ENCODE measurements at regions not wholly inside any gene's neighbourhood (a gene's known extent, or its start where the extent isn't known, plus 50 kb on each side); places are given as distances from the start of the nearest gene placed in this dataset.

DNA sequence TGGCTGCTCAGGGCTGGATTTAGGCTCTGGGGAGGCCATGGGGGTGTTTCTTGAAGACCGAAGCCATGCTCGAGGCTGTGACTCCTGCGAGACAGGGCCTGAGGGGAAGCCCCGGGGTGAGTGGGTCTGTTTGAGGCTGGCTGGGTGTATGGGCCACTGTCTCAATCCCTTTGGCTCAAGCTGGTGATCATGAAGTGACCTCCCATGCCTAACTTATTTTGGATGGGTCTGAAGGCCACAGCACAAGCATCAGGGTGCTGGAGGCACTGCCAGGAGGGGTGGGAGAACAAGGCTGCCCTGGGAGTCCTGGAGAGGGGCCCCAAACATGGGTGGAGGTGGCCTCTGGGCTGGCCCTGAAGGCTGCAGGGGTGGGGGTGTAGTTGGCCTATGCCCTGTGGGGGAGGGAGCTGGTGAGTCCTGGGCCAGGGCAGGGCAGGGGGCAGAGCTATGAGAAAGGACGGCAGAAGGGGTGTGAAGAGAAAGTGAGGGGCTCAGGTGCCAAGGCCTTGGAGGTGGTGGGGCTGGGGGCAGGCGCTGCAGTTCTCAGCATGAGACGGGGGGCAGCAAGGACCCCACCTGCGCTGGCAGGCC lies 100.9 kb downstream of the KIF26A start:
- intact Hi-C loops (cut with micrococcal nuclease): no loop called here
- Mint-ChIP-seq H3K36me3 (peaks cover 0 to 18% (median 11%) of the 10 kb centered on the region in 5 donors), H3K9me3 (peaks cover 0 to 35% (median 20%) of the 10 kb centered on the region in 11 donors), H3K27me3 (peaks cover 0 to 20% (median 10%) of the 10 kb centered on the region in 5 donors), H3K27ac (no peak overlapping the region), H3K4me1 (peaks cover 0 to 4% (median 0%) of the 10 kb centered on the region in 7 donors), H3K4me3 (no peak overlapping the region)
- Histone ChIP-seq H3K9me3 (ENCODE audit: control insufficient read depth in 2 of 3, low read length in 3 of 3) (peaks cover 0 to 11% (median 3%) of the 10 kb centered on the region in 3 experiments), H3K4me1 (ENCODE audit: control insufficient read depth in 2 of 2, insufficient read depth in 2 of 2, low read length in 2 of 2) (no peaks in the 10 kb centered on the region), H3K4me3 (ENCODE audit: low read length) (no peak overlapping the region), H3K27ac (ENCODE audit: low read depth, low read length) (no peak overlapping the region), H3K27me3 (ENCODE audit: control insufficient read depth in 2 of 2, insufficient read depth in 2 of 2, low read length in 2 of 2) (no peaks in the 10 kb centered on the region), H3K36me3 (ENCODE audit: control insufficient read depth in 2 of 3, insufficient read depth in 3 of 3, low read length in 3 of 3) (no peaks in the 10 kb centered on the region)
- ChIA-PET POLR2A (no interaction called here), CTCF (no interaction called here)
- no peak for DNase-seq
- no peak for ATAC-seq

DNA sequence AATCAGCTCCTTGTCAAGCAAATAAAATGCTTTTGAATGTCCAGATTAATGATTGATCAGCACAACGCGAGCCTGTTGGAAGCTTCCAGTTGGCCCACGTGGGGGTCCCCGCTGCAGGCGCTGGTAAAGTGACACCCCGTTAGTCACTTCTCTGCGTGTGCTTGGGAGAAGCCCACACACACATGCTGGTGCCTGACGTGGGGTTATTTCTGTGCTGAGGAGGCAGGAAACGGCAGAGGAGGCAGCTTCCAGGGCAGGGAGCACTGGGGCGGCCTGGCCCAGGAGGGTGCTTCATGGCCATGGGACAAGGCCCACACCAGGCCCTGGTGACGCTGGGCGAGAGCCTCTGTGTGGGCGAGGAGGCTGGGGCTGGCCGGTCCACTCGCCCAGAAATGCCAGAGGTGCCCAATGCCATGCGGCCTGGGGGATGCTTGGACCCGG lies 101.5 kb downstream of the KIF26A start:
- intact Hi-C loops (cut with micrococcal nuclease): no loop called here
- no peak overlapping the region for H3K4me3 Mint-ChIP-seq
- H3K27me3 Mint-ChIP-seq: peaks cover 0 to 20% (median 10%) of the 10 kb centered on the region in 5 donors
- DNase-seq (peak in 1 of 9 donors; percentile 2), ATAC-seq (no peak)
- no peak overlapping the region for H3K27ac Mint-ChIP-seq
- Histone ChIP-seq H3K4me1 (ENCODE audit: control insufficient read depth in 2 of 2, insufficient read depth in 2 of 2, low read length in 2 of 2) (no peaks in the 10 kb centered on the region), H3K9me3 (ENCODE audit: control insufficient read depth in 2 of 3, low read length in 3 of 3) (peaks cover 0 to 12% (median 0%) of the 10 kb centered on the region in 3 experiments), H3K4me3 (ENCODE audit: low read length) (no peak overlapping the region), H3K36me3 (ENCODE audit: control insufficient read depth in 2 of 3, insufficient read depth in 3 of 3, low read length in 3 of 3) (no peaks in the 10 kb centered on the region), H3K27ac (ENCODE audit: low read depth, low read length) (no peak overlapping the region), H3K27me3 (ENCODE audit: control insufficient read depth in 2 of 2, insufficient read depth in 2 of 2, low read length in 2 of 2) (no peaks in the 10 kb centered on the region)
- H3K9me3 Mint-ChIP-seq: peaks cover 0 to 32% (median 18%) of the 10 kb centered on the region in 11 donors
- peaks cover 0 to 4% (median 0%) of the 10 kb centered on the region in 7 donors for H3K4me1 Mint-ChIP-seq
- peaks cover 0 to 18% (median 11%) of the 10 kb centered on the region in 5 donors for H3K36me3 Mint-ChIP-seq
- CTCF ChIA-PET: no interaction called here
- POLR2A ChIA-PET: no interaction called here

DNA sequence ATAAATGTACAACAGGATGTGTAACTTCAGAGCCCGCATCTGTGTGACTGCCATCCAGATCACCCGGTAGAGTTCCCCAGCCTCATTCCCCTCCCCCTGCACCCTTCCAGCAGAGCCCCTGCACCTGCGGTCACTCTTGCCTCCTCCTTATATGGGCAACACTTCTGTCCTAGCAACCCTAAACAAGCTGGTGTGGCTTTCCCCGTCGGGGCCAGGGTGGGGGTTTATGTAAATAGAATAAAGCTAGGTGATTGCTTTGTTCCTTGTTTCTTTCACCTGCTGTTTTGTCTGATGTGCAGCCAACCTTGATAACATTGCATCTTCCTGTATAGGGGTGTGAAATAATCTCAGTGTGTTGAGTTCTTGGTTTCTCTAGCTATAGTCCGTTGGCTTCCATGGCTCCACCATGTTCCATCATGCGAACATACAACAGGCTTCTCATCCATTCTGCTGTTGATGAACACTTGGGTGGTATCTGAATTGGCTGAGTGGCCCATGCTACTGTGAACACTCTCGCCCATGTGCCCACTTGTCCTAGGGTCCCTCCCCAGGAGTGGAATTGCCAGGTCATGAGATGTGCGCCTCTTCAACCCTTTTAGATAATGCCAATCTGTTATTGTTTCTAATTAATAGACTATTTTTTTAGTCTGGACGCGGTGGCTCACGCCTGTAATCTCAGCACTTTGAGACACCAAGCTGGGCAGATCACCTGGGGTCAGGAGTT lies 102.2 kb downstream of the KIF26A start:
- no peak overlapping the region for H3K27ac ChIP-seq (ENCODE audit: low read depth, low read length)
- peaks cover 0 to 4% (median 0%) of the 10 kb centered on the region in 7 donors for H3K4me1 Mint-ChIP-seq
- POLR2A ChIA-PET: no interaction called here
- peaks cover 0 to 24% (median 14%) of the 10 kb centered on the region in 11 donors for H3K9me3 Mint-ChIP-seq
- intact Hi-C loops (cut with micrococcal nuclease): no loop called here
- peaks cover 0 to 14% (median 0%) of the 10 kb centered on the region in 3 experiments for H3K9me3 ChIP-seq (ENCODE audit: control insufficient read depth in 2 of 3, low read length in 3 of 3)
- no peaks in the 10 kb centered on the region for H3K27me3 ChIP-seq (ENCODE audit: control insufficient read depth in 2 of 2, insufficient read depth in 2 of 2, low read length in 2 of 2)
- CTCF ChIA-PET: no interaction called here
- no peak for ATAC-seq
- no peak overlapping the region for H3K4me3 Mint-ChIP-seq
- peak overlapping the region in 1 of 9 donors; percentile 18 for H3K27ac Mint-ChIP-seq
- DNase-seq: no peak
- H3K27me3 Mint-ChIP-seq: peaks cover 0 to 20% (median 10%) of the 10 kb centered on the region in 5 donors
- H3K36me3 ChIP-seq (ENCODE audit: control insufficient read depth in 2 of 3, insufficient read depth in 3 of 3, low read length in 3 of 3): no peaks in the 10 kb centered on the region
- H3K36me3 Mint-ChIP-seq: peaks cover 0 to 16% (median 8%) of the 10 kb centered on the region in 5 donors
- H3K4me3 ChIP-seq (ENCODE audit: low read length): no peak overlapping the region
- no peaks in the 10 kb centered on the region for H3K4me1 ChIP-seq (ENCODE audit: control insufficient read depth in 2 of 2, insufficient read depth in 2 of 2, low read length in 2 of 2)

DNA sequence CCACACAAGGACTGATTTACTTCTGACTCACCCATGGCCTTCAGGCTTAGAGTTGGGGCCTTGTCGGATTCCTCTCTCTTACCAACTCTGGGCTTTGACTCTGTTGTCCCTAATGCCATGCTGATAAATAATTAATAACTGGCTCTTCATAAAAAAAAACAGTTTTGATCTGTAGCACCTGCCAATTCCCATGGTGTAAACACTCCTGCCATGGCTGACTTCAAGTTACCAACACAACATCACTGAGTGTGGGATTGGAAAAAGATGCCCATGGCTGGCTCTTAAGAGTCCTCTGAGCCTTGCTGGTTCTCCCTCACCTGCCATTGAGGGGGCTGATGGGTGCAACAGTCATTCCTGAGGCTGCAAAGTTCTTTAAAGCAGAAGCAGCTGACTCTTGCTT lies 104.8 kb downstream of the KIF26A start:
- Histone ChIP-seq H3K36me3 (ENCODE audit: control insufficient read depth in 2 of 3, insufficient read depth in 3 of 3, low read length in 3 of 3) (no peaks in the 10 kb centered on the region), H3K4me3 (ENCODE audit: low read length) (no peak overlapping the region), H3K27me3 (ENCODE audit: control insufficient read depth in 2 of 2, insufficient read depth in 2 of 2, low read length in 2 of 2) (no peaks in the 10 kb centered on the region), H3K9me3 (ENCODE audit: control insufficient read depth in 2 of 3, low read length in 3 of 3) (peaks cover 0 to 3% (median 0%) of the 10 kb centered on the region in 3 experiments), H3K4me1 (ENCODE audit: control insufficient read depth in 2 of 2, insufficient read depth in 2 of 2, low read length in 2 of 2) (no peaks in the 10 kb centered on the region), H3K27ac (ENCODE audit: low read depth, low read length) (no peak overlapping the region)
- POLR2A ChIA-PET: no interaction called here
- no peak overlapping the region for H3K4me3 Mint-ChIP-seq
- peaks cover 0 to 8% (median 0%) of the 10 kb centered on the region in 5 donors for H3K27me3 Mint-ChIP-seq
- H3K9me3 Mint-ChIP-seq: peaks cover 0 to 5% (median 0%) of the 10 kb centered on the region in 11 donors
- ATAC-seq (no peak), DNase-seq (no peak)
- no peaks in the 10 kb centered on the region for H3K36me3 Mint-ChIP-seq
- intact Hi-C loops (cut with micrococcal nuclease): no loop called here
- peaks cover 0 to 4% (median 0%) of the 10 kb centered on the region in 7 donors for H3K4me1 Mint-ChIP-seq
- H3K27ac Mint-ChIP-seq: no peak overlapping the region
- CTCF ChIA-PET: no interaction called here

DNA sequence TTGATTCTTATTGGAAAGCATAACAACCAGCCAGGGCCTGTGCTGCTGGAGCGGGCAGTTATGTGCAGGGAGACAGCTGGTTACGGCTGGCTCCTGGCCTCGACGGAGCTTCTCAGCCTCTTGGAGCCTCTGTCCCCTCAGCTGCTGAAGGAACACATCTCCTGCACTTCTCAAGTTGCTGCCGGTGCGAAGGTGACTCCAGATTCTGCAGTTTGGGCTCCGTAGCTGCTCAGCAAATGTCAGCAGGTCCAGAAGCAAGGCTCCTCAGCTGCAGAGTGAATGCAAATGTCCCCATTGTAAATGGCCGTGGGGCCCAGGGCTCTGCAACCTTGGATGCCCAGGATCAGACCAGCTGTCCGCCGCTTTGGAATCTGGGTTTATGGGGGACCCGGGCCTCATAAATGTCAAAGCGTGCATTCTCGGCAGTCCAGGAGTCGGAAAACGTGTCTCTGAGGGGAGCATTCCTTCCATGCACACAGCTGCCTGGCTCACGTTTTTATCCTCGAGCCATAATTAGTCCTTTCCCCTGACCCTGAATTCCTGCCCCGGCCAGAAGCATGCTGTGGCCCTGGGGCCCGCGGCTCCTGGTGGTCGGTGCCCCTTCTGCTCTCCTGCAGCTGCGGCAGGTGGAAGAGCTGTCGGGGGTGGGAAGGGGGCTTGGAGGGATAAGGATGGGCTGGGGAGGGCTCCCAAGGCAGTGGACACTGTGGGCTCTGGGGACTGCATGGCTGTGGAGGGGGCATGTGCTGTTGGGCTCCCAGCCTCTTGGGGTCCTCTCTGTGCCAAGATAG lies 106.0 kb downstream of the KIF26A start:
- CTCF ChIA-PET: interaction anchor here (0.6 kb wide), 1 partner anchor 85 kb away, joined by 3 read pairs; no protein-coding TSS in a partner anchor
- H3K36me3 ChIP-seq (ENCODE audit: control insufficient read depth in 2 of 3, insufficient read depth in 3 of 3, low read length in 3 of 3): no peaks in the 10 kb centered on the region
- no peaks in the 10 kb centered on the region for H3K27me3 ChIP-seq (ENCODE audit: control insufficient read depth in 2 of 2, insufficient read depth in 2 of 2, low read length in 2 of 2)
- DNase-seq (no peak), ATAC-seq (no peak)
- H3K4me3 ChIP-seq (ENCODE audit: low read length): no peak overlapping the region
- peaks cover 0 to 4% (median 0%) of the 10 kb centered on the region in 11 donors for H3K9me3 Mint-ChIP-seq
- H3K4me1 ChIP-seq (ENCODE audit: control insufficient read depth in 2 of 2, insufficient read depth in 2 of 2, low read length in 2 of 2): no peaks in the 10 kb centered on the region
- no peak overlapping the region for H3K27ac Mint-ChIP-seq
- no peak overlapping the region for H3K4me3 Mint-ChIP-seq
- H3K27me3 Mint-ChIP-seq: peaks cover 0 to 7% (median 0%) of the 10 kb centered on the region in 5 donors
- no peaks in the 10 kb centered on the region for H3K36me3 Mint-ChIP-seq
- intact Hi-C loops (cut with micrococcal nuclease): no loop called here
- peaks cover 0 to 3% (median 0%) of the 10 kb centered on the region in 3 experiments for H3K9me3 ChIP-seq (ENCODE audit: control insufficient read depth in 2 of 3, low read length in 3 of 3)
- POLR2A ChIA-PET: no interaction called here
- peaks cover 0 to 4% (median 0%) of the 10 kb centered on the region in 7 donors for H3K4me1 Mint-ChIP-seq
- no peak overlapping the region for H3K27ac ChIP-seq (ENCODE audit: low read depth, low read length)

DNA sequence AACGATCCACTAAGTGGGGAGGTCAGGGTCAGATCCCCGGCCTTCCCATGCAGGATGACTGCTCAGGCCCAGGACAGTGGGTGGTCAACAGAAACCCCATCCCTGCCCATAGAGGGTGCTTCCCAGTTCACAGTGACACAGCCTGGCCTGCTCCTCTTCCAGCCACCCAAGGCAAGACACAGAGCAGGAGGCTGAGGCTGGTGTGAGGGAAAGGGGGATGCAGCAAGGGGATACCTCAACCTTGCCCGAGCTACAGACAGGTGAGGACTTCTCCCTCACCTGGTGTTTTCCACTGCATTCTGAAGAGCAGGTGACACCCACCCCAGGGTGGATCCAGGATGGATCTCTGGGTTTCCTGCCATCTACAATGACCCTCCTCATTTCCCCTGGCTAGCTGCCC lies 106.7 kb downstream of the KIF26A start:
- Histone ChIP-seq H3K27ac (ENCODE audit: low read depth, low read length) (no peak overlapping the region), H3K9me3 (ENCODE audit: control insufficient read depth in 2 of 3, low read length in 3 of 3) (peaks cover 0 to 3% (median 0%) of the 10 kb centered on the region in 3 experiments), H3K27me3 (ENCODE audit: control insufficient read depth in 2 of 2, insufficient read depth in 2 of 2, low read length in 2 of 2) (no peaks in the 10 kb centered on the region), H3K36me3 (ENCODE audit: control insufficient read depth in 2 of 3, insufficient read depth in 3 of 3, low read length in 3 of 3) (no peaks in the 10 kb centered on the region), H3K4me3 (ENCODE audit: low read length) (no peak overlapping the region), H3K4me1 (ENCODE audit: control insufficient read depth in 2 of 2, insufficient read depth in 2 of 2, low read length in 2 of 2) (no peaks in the 10 kb centered on the region)
- Mint-ChIP-seq H3K27me3 (peaks cover 0 to 5% (median 0%) of the 10 kb centered on the region in 5 donors), H3K4me3 (no peak overlapping the region), H3K9me3 (peaks cover 0 to 4% (median 0%) of the 10 kb centered on the region in 11 donors), H3K36me3 (no peaks in the 10 kb centered on the region), H3K4me1 (peaks cover 0 to 4% (median 0%) of the 10 kb centered on the region in 7 donors), H3K27ac (no peak overlapping the region)
- ChIA-PET CTCF (no interaction called here), POLR2A (no interaction called here)
- DNase-seq: peak in 1 of 9 donors; percentile 1
- ATAC-seq: no peak
- intact Hi-C loops (cut with micrococcal nuclease): no loop called here

Measured in naive thymus-derived CD4-positive, alpha-beta T cell (primary cell).